HL-60 (cell line): ENCODE measurements at regions not wholly inside any gene's neighbourhood (a gene's known extent, or its start where the extent isn't known, plus 50 kb on each side); places are given as distances from the start of the nearest gene placed in this dataset.

Experiments used
- SPI1 ChIP-seq: IDR thresholded peaks from 2 replicates; pipeline ENCODE4 v1.6.1; 2012; ENCODE audit warnings: low read depth, mild to moderate bottlenecking, borderline replicate concordance
- TF ChIP-seq, protein P1 (sequence below): IDR thresholded peaks from one replicate; pipeline ENCODE4 v1.5.1; 2011; ENCODE audit warnings: low read length, control low read depth, inconsistent platforms; ENCODE audit not compliant: insufficient read depth

DNA sequence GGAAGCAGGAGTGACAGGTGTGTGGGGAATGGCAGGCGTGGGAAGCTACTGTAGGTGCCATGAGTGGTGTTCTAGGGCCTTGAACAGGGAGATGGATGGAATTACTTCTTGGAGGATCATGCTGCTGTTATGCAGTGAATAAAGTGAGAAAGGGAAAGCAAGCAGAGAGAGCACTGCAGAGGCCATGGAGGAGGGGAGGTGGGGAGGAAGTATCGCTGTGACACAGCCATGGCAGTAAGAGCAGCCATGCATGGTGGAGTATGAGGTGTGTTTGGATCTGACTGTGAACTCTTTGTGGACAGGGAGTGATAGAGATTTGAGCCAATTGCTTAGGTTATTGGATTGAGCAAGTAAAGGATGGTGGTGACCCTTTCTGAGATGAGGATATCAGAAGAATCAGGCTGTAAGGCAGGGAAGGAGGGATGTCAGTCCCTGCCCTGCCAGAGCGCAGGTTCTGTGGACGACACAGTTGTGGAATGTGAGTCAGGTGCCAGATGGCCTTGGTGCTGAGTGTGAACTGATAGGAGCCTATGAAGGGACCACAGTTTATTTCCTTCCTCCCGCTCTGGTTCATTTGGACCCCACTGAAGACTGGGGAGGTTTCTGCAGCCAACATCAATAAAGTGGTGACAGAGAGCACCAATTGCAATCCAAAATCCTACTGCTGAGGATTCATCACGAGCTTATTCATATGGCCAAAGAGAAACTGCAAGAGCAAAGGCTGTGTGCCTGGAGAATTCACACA is 105.5 kb upstream of the TMEM72 start:
- TF ChIP-seq, protein P1, sequence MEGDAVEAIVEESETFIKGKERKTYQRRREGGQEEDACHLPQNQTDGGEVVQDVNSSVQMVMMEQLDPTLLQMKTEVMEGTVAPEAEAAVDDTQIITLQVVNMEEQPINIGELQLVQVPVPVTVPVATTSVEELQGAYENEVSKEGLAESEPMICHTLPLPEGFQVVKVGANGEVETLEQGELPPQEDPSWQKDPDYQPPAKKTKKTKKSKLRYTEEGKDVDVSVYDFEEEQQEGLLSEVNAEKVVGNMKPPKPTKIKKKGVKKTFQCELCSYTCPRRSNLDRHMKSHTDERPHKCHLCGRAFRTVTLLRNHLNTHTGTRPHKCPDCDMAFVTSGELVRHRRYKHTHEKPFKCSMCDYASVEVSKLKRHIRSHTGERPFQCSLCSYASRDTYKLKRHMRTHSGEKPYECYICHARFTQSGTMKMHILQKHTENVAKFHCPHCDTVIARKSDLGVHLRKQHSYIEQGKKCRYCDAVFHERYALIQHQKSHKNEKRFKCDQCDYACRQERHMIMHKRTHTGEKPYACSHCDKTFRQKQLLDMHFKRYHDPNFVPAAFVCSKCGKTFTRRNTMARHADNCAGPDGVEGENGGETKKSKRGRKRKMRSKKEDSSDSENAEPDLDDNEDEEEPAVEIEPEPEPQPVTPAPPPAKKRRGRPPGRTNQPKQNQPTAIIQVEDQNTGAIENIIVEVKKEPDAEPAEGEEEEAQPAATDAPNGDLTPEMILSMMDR: no peak
- no peak for TF ChIP-seq SPI1
